Trophoblast cell (in vitro differentiated cells and primary cell): ENCODE measurements at regions not wholly inside any gene's neighbourhood (a gene's known extent, or its start where the extent isn't known, plus 50 kb on each side); places are given as distances from the start of the nearest gene placed in this dataset.
A peak's percentile ranks its signal among the peaks of the same experiment; 100 is the strongest.

Experiments
- DNase-seq, 2 donors: peaks; one replicate each; pipeline ENCODE4 v3.0.0-alpha.2; 2016
- H2AFZ ChIP-seq: 2 replicates; pipeline ENCODE4 v1.6.1; 2013; ENCODE audit warnings: low read length, moderate library complexity, mild to moderate bottlenecking; ENCODE audit not compliant: insufficient read depth, poor library complexity
- H2AK5ac ChIP-seq: 2 replicates; pipeline ENCODE4 v1.6.1; 2013; ENCODE audit warnings: mild to moderate bottlenecking, low read length
- H2BK120ac ChIP-seq: 2 replicates; pipeline ENCODE4 v1.6.1; 2013; ENCODE audit warnings: low read length, mild to moderate bottlenecking, moderate library complexity; ENCODE audit not compliant: insufficient read depth, poor library complexity
- H2BK12ac ChIP-seq: 2 replicates; pipeline ENCODE4 v1.6.1; 2013; ENCODE audit warnings: mild to moderate bottlenecking, low read length, moderate library complexity
- H2BK5ac ChIP-seq: 2 replicates; pipeline ENCODE4 v1.6.1; 2013; ENCODE audit warnings: low read length, low read depth, moderate library complexity, mild to moderate bottlenecking; ENCODE audit not compliant: poor library complexity
- H3K14ac ChIP-seq: 2 replicates; pipeline ENCODE4 v1.6.1; 2013; ENCODE audit warnings: mild to moderate bottlenecking, low read length
- H3K18ac ChIP-seq: 2 replicates; pipeline ENCODE4 v1.6.1; 2013; ENCODE audit warnings: mild to moderate bottlenecking, low read length
- H3K23ac ChIP-seq: 2 replicates; pipeline ENCODE4 v1.6.1; 2013; ENCODE audit warnings: low read length
- H3K27ac ChIP-seq: 2 replicates; pipeline ENCODE4 v1.5.1; 2013; ENCODE audit warnings: low read depth, mild to moderate bottlenecking, inconsistent platforms, low read length, moderate library complexity
- H3K27me3 ChIP-seq: 2 replicates; pipeline ENCODE4 v1.6.1; 2013; ENCODE audit warnings: inconsistent platforms, mild to moderate bottlenecking, low read length, moderate library complexity; ENCODE audit not compliant: insufficient read depth
- H3K36me3 ChIP-seq, 2 experiments: 1 replicate in 1 of 2; 2 replicates in 1 of 2; pipeline ENCODE4 v1.6.1; 2013; ENCODE audit warnings: low read length in 2 of 2, mild to moderate bottlenecking in 2 of 2, moderate library complexity in 1 of 2; ENCODE audit not compliant: insufficient read depth in 2 of 2, control insufficient read depth in 1 of 2
- H3K4ac ChIP-seq: 2 replicates; pipeline ENCODE4 v1.6.1; 2013; ENCODE audit warnings: low read depth, mild to moderate bottlenecking, low read length, moderate library complexity
- H3K4me1 ChIP-seq, 2 experiments: 1 replicate in 1 of 2; 2 replicates in 1 of 2; pipeline ENCODE4 v1.6.1; 2013; ENCODE audit warnings: low read length in 2 of 2, mild to moderate bottlenecking in 2 of 2, moderate library complexity in 1 of 2; ENCODE audit not compliant: insufficient read depth in 2 of 2, control insufficient read depth in 1 of 2
- H3K4me2 ChIP-seq: 2 replicates; pipeline ENCODE4 v1.6.1; 2013; ENCODE audit warnings: inconsistent platforms, mild to moderate bottlenecking, low read length, moderate library complexity
- H3K4me3 ChIP-seq: 2 replicates; pipeline ENCODE4 v1.5.1; 2013; ENCODE audit warnings: mild to moderate bottlenecking, low read depth, low read length, inconsistent platforms
- H3K79me1 ChIP-seq: one replicate; pipeline ENCODE4 v1.6.1; 2013; ENCODE audit warnings: low read length
- H3K79me2 ChIP-seq: 2 replicates; pipeline ENCODE4 v1.6.1; 2013; ENCODE audit warnings: low read length, mild to moderate bottlenecking; ENCODE audit not compliant: control insufficient read depth, insufficient read depth, poor library complexity
- H3K9ac ChIP-seq: 2 replicates; pipeline ENCODE4 v1.6.1; 2013; ENCODE audit warnings: mild to moderate bottlenecking, low read length
- H3K9me3 ChIP-seq: 2 replicates; pipeline ENCODE4 v1.6.1; 2013; ENCODE audit warnings: low read depth, mild to moderate bottlenecking, control low read depth, inconsistent platforms, low read length; ENCODE audit not compliant: insufficient read depth
- H4K12ac ChIP-seq: 2 replicates; pipeline ENCODE4 v1.6.1; 2013; ENCODE audit warnings: low read depth, mild to moderate bottlenecking, low read length, moderate library complexity
- H4K8ac ChIP-seq: 2 replicates; pipeline ENCODE4 v1.6.1; 2013; ENCODE audit warnings: low read depth, mild to moderate bottlenecking, low read length, moderate library complexity
- H4K91ac ChIP-seq: one replicate; pipeline ENCODE4 v1.6.1; 2013; ENCODE audit warnings: low read depth, mild to moderate bottlenecking, low read length, moderate library complexity
- WGBS: extraction: QIAGEN DNeasy Blood & Tissue Kit; methylation state at CpG from one replicate; pipeline ENCODE4 v1.1.7; 2013; ENCODE audit warnings: missing lambda C conversion rate; ENCODE audit not compliant: insufficient read length, insufficient coverage; ENCODE audit errors: extremely low coverage; 5-methylcytosine and 5-hydroxymethylcytosine counted together

DNA sequence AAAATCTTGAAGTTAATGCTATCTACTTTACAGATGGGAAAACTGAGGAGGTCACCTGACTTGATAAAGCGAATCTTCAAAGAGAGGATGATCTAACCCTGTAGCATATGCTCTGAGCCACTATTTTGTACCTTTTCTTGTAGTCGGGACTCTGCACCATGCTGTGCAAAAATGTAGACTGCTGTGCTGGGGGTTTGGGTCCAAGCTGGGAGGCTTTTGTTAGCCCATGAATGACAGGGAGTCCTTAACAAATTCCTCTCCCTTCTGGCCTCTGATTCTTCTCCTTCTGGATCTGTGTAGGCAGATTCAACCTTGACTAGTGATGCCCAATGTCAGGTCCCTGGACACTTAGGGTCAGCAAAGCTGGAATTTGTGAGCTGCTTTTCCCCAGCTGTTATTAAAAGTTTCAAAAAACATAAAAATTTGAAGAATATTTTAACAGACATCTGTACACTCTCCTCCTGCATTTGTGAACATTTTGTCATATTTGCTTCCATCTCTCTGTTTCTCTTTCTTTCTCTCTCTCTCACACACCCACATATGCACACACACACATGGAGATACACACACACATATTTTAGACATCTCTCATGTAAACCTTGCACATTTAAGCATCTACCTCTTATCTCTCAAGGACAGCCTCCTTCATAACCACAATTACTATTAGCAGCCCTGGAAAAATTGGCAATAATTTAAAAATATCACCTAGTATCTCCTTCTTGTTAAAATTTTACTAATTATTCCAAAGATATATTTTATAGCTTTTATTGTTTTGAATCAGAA, 335.0 kb upstream of the TRIB2 start:
- no peaks in the 10 kb centered on the region for H3K9me3 ChIP-seq
- no peak overlapping the region for H4K8ac ChIP-seq
- H3K18ac ChIP-seq = no peak overlapping the region
- H3K4me2 ChIP-seq = no peak overlapping the region
- no peak overlapping the region for H3K23ac ChIP-seq
- H3K4me1 ChIP-seq = no peaks in the 10 kb centered on the region
- no peak overlapping the region for H3K4me3 ChIP-seq
- no CpG with 5 or more reads among the region's 2 CpGs for WGBS
- H2BK5ac ChIP-seq = no peak overlapping the region
- H3K14ac ChIP-seq = no peak overlapping the region
- no peaks in the 10 kb centered on the region for H3K27me3 ChIP-seq
- no peak overlapping the region for H3K9ac ChIP-seq
- H3K79me1 ChIP-seq = no peaks in the 10 kb centered on the region
- peak overlapping the region; percentile 6 for H4K91ac ChIP-seq
- DNase-seq = peak in 1 of 2 donors; percentile 40
- H3K79me2 ChIP-seq = no peaks in the 10 kb centered on the region
- no peaks in the 10 kb centered on the region for H3K36me3 ChIP-seq
- no peak overlapping the region for H2BK120ac ChIP-seq
- H3K4ac ChIP-seq = no peak overlapping the region
- H2BK12ac ChIP-seq = no peak overlapping the region
- no peak overlapping the region for H2AK5ac ChIP-seq
- no peak overlapping the region for H2AFZ ChIP-seq
- no peak overlapping the region for H3K27ac ChIP-seq
- H4K12ac ChIP-seq = no peak overlapping the region

DNA sequence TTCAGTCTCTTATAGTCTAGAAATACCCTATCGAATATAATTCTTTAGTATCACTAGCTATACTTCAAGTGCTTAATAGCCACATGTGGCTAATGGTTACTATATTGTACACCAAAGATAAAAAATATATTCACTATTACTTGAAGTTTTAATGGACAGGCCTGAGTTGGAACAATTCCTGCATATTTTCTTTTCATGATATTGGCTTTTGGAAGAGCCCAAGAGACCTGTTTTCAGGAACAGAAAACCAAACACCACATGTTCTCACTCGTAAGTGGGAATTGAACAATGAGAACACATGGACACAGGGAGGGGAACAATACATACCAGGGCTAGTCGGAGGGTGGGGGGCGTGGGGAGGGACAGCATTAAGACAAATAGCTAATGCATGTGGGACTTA, 334.4 kb upstream of the TRIB2 start:
- Histone ChIP-seq H3K36me3 (no peaks in the 10 kb centered on the region), H4K91ac (no peak overlapping the region), H3K4me1 (no peaks in the 10 kb centered on the region), H3K79me1 (no peaks in the 10 kb centered on the region), H2BK5ac (no peak overlapping the region), H4K8ac (no peak overlapping the region), H2BK12ac (no peak overlapping the region), H2BK120ac (no peak overlapping the region), H3K18ac (no peak overlapping the region), H2AK5ac (no peak overlapping the region), H3K23ac (no peak overlapping the region), H3K79me2 (no peaks in the 10 kb centered on the region), H3K9ac (no peak overlapping the region), H3K9me3 (no peaks in the 10 kb centered on the region), H3K27me3 (no peaks in the 10 kb centered on the region), H3K27ac (no peak overlapping the region), H3K4ac (no peak overlapping the region), H3K14ac (no peak overlapping the region), H3K4me2 (no peak overlapping the region), H2AFZ (no peak overlapping the region), H3K4me3 (no peak overlapping the region), H4K12ac (no peak overlapping the region)
- WGBS = no CpG with 5 or more reads among the region's 4 CpGs
- no peak for DNase-seq

DNA sequence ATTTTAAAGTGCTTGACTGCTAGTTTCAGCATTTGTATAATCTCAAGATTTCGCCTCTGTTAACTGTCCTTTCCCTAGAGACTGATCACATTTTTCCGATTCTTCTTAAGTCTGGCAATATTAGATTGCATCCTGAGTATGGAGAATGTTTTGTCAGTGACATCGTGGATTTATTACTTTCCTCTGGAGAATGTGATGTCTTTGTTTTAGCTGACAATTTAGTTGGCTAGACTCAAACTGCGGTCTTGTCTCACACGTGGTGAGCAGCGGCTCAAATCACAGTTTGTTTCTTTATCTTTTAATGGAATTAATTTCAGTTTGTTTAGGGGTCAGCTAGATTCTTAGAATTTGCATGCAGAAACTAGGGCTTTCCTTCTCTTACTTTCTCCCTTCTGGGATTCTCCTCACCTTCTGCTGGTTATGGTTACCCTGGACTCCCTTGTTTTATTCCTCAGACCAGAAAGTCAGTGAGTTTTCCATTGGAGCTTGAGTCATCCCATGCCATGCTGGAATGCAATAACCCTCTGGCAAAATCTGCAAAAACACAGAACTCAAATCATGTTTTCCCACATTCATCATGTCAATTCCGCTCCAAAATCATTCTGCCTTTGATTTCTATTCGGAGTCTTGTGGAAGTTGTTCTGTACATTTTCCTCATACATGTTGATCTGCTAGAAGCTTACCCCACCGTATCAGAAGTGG, 327.2 kb upstream of the TRIB2 start:
- Histone ChIP-seq H3K36me3 (no peaks in the 10 kb centered on the region), H3K4me2 (peak overlapping the region; percentile 8), H3K9me3 (no peaks in the 10 kb centered on the region), H3K4me1 (peaks cover 0 to 7% of the 10 kb centered on the region in 2 experiments), H3K79me1 (no peaks in the 10 kb centered on the region), H3K9ac (no peak overlapping the region), H3K4me3 (no peak overlapping the region), H3K23ac (no peak overlapping the region), H3K79me2 (no peaks in the 10 kb centered on the region), H3K4ac (no peak overlapping the region), H4K12ac (no peak overlapping the region), H3K27ac (peak overlapping the region; percentile 27), H2BK12ac (no peak overlapping the region), H2AK5ac (no peak overlapping the region), H2BK5ac (no peak overlapping the region), H3K14ac (no peak overlapping the region), H4K8ac (no peak overlapping the region), H3K18ac (no peak overlapping the region), H2AFZ (no peak overlapping the region), H2BK120ac (no peak overlapping the region), H4K91ac (no peak overlapping the region), H3K27me3 (no peaks in the 10 kb centered on the region)
- DNase-seq = peak; percentile 12 to 31
- no CpG with 5 or more reads among the region's 9 CpGs for WGBS

DNA sequence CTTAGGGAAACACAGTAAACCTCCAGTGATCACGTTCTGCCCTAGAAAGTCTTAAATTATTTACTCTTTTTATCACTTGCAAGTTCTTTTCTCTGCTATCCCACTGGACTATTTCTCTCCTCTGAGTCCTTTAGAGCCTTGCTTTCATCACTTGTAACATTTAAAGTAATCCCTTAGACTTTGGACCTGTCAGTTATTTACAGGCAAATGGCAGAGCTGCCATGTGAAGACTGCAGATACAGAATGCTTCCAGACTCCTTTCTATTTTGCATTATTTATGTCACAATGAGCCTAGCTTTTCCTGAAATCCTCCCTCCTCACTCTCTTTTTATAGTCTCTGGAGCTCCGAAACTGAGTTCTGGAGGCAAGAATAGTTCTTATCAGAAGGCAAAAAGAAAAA, 325.6 kb upstream of the TRIB2 start:
- Histone ChIP-seq H4K12ac (no peak overlapping the region), H2BK12ac (no peak overlapping the region), H3K4me3 (no peak overlapping the region), H3K18ac (no peak overlapping the region), H3K4ac (no peak overlapping the region), H2BK120ac (no peak overlapping the region), H3K27me3 (no peaks in the 10 kb centered on the region), H4K91ac (no peak overlapping the region), H3K9me3 (no peaks in the 10 kb centered on the region), H3K14ac (no peak overlapping the region), H4K8ac (no peak overlapping the region), H2AK5ac (no peak overlapping the region), H3K4me2 (no peak overlapping the region), H3K79me2 (no peaks in the 10 kb centered on the region), H3K36me3 (no peaks in the 10 kb centered on the region), H2AFZ (no peak overlapping the region), H3K27ac (no peak overlapping the region), H3K9ac (no peak overlapping the region), H3K23ac (no peak overlapping the region), H3K4me1 (peaks cover 0 to 7% of the 10 kb centered on the region in 2 experiments), H2BK5ac (no peak overlapping the region), H3K79me1 (peaks cover 2% of the 10 kb centered on the region)
- DNase-seq = no peak
- WGBS = no CpG with 5 or more reads among the region's 2 CpGs
